Mesenchymal stem cell (in vitro differentiated cells and primary cell): ENCODE measurements at regions not wholly inside any gene's neighbourhood (a gene's known extent, or its start where the extent isn't known, plus 50 kb on each side); places are given as distances from the start of the nearest gene placed in this dataset.

ENCODE experiments used
- DNase-seq: peaks from one replicate; pipeline ENCODE4 v3.0.0-alpha.2; 2013
- H2AFZ ChIP-seq: one replicate; pipeline ENCODE4 v1.6.1; 2013; ENCODE audit warnings: low read depth, mild to moderate bottlenecking, control low read depth, inconsistent platforms, low read length, moderate library complexity
- H2AK5ac ChIP-seq: 2 replicates; pipeline ENCODE4 v1.6.1; 2013; ENCODE audit warnings: low read length, moderate library complexity, mild to moderate bottlenecking, inconsistent platforms; ENCODE audit not compliant: severe bottlenecking
- H2BK120ac ChIP-seq: one replicate; pipeline ENCODE4 v1.6.1; 2013; ENCODE audit warnings: low read depth, mild to moderate bottlenecking, inconsistent platforms, low read length, moderate library complexity
- H2BK12ac ChIP-seq, 2 experiments: one replicate each; pipeline ENCODE4 v1.6.1; 2013; ENCODE audit warnings: inconsistent platforms in 2 of 2, low read length in 2 of 2, mild to moderate bottlenecking in 2 of 2, moderate library complexity in 2 of 2, control low read depth in 1 of 2
- H2BK15ac ChIP-seq: one replicate; pipeline ENCODE4 v1.6.1; 2013; ENCODE audit warnings: mild to moderate bottlenecking, low read depth, inconsistent platforms; ENCODE audit not compliant: poor library complexity, severe bottlenecking
- H2BK5ac ChIP-seq: 2 replicates; pipeline ENCODE4 v1.6.1; 2013; ENCODE audit warnings: low read depth, mild to moderate bottlenecking, low read length, control low read depth, inconsistent platforms; ENCODE audit not compliant: poor library complexity, severe bottlenecking
- H3K14ac ChIP-seq, 2 experiments: one replicate each; pipeline ENCODE4 v1.6.1; 2013; ENCODE audit warnings: inconsistent platforms in 2 of 2, low read length in 2 of 2, control low read depth in 1 of 2, mild to moderate bottlenecking in 1 of 2, moderate library complexity in 1 of 2
- H3K18ac ChIP-seq, 2 experiments: one replicate each; pipeline ENCODE4 v1.6.1; 2013; ENCODE audit warnings: inconsistent platforms in 2 of 2, low read length in 2 of 2, control low read depth in 1 of 2, low read depth in 1 of 2, mild to moderate bottlenecking in 1 of 2
- H3K23ac ChIP-seq, 2 experiments: one replicate each; pipeline ENCODE4 v1.6.1; 2013; ENCODE audit warnings: inconsistent platforms in 2 of 2, low read length in 2 of 2, mild to moderate bottlenecking in 2 of 2, moderate library complexity in 2 of 2, control low read depth in 1 of 2
- H3K27ac ChIP-seq: 2 replicates; pipeline ENCODE4 v1.5.1; 2013; ENCODE audit warnings: mild to moderate bottlenecking, moderate library complexity, low read length, control low read depth, inconsistent platforms; ENCODE audit not compliant: poor library complexity, severe bottlenecking
- H3K27me3 ChIP-seq, 2 experiments: 2 replicates each; pipeline versions ENCODE4 v1.6.1 to v1.7.0; 2013; ENCODE audit warnings: low read length in 2 of 2, mild to moderate bottlenecking in 2 of 2, moderate library complexity in 2 of 2, control low read depth in 1 of 2, inconsistent platforms in 1 of 2; ENCODE audit not compliant: control insufficient read depth in 1 of 2, insufficient read depth in 1 of 2
- H3K36me3 ChIP-seq, 2 experiments: 2 replicates each; pipeline versions ENCODE4 v1.6.1 to v1.7.0; 2013; ENCODE audit warnings: low read length in 2 of 2, control low read depth in 1 of 2, inconsistent platforms in 1 of 2, low read depth in 1 of 2, mild to moderate bottlenecking in 1 of 2; ENCODE audit not compliant: insufficient read depth in 2 of 2, control insufficient read depth in 1 of 2
- H3K4ac ChIP-seq, 2 experiments: one replicate each; pipeline ENCODE4 v1.6.1; 2013; ENCODE audit warnings: inconsistent platforms in 2 of 2, low read length in 2 of 2, mild to moderate bottlenecking in 2 of 2, moderate library complexity in 2 of 2, control low read depth in 1 of 2, low read depth in 1 of 2
- H3K4me1 ChIP-seq: 2 replicates; pipeline ENCODE4 v1.6.1; 2013; ENCODE audit warnings: low read depth, low read length, control low read depth; ENCODE audit not compliant: control insufficient read depth, insufficient read depth
- H3K4me2 ChIP-seq: 2 replicates; pipeline ENCODE4 v1.6.1; 2013; ENCODE audit warnings: low read length, mild to moderate bottlenecking, inconsistent platforms; ENCODE audit not compliant: poor library complexity, severe bottlenecking
- H3K4me3 ChIP-seq, 2 experiments: 2 replicates each; pipeline versions ENCODE4 v1.5.1 to v1.7.0; 2013; ENCODE audit warnings: low read length in 2 of 2, mild to moderate bottlenecking in 2 of 2, control low read depth in 1 of 2, low read depth in 1 of 2; ENCODE audit not compliant: insufficient read depth in 1 of 2
- H3K79me1 ChIP-seq: replicated peaks from 2 replicates; pipeline ENCODE4 v1.6.1; 2013; ENCODE audit warnings: mild to moderate bottlenecking, control low read depth, low read length, inconsistent platforms; ENCODE audit not compliant: poor library complexity, severe bottlenecking
- H3K9ac ChIP-seq: 2 replicates; pipeline ENCODE4 v1.7.0; 2013; ENCODE audit warnings: mild to moderate bottlenecking, low read length, moderate library complexity
- H3K9me3 ChIP-seq: 2 replicates; pipeline ENCODE4 v1.7.0; 2013; ENCODE audit warnings: mild to moderate bottlenecking, low read length; ENCODE audit not compliant: control insufficient read depth
- H4K8ac ChIP-seq: one replicate; pipeline ENCODE4 v1.6.1; 2013; ENCODE audit warnings: inconsistent platforms, mild to moderate bottlenecking, low read length, moderate library complexity
- H4K91ac ChIP-seq: one replicate; pipeline ENCODE4 v1.6.1; 2013; ENCODE audit warnings: mild to moderate bottlenecking, low read length, inconsistent platforms
- WGBS: methylation state at CpG from one replicate; pipeline ENCODE4 v1.1.7; 2013; ENCODE audit warnings: mixed read lengths; 5-methylcytosine and 5-hydroxymethylcytosine counted together

DNA sequence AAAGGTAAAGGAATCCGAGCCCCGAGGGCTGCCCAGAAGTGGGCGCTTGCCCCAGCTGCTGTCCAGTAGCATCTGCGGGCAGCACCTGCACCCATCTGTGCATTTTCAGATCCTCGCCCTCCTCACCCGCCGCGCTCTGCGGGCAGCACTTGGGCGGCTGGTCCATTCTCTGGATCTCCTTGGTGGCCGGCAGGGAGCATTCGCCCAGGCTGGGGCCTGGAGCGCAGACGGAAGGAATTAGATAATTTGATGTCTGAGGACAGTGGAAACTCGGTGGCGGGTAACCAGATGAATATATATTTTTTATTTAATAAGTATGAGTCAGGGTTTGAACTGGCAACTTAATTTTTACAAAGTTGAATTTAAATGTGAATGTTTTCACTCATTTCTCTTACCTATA is 88.5 kb downstream of the NPIPB11 start:
- H2BK15ac ChIP-seq: no peak overlapping the region
- H3K4me3 ChIP-seq: no peak overlapping the region
- peaks cover 24% of the 10 kb centered on the region for H3K4me1 ChIP-seq
- 47% methylated on average over 12 of the region's 16 CpGs for WGBS
- H3K27ac ChIP-seq: no peak overlapping the region
- no peak overlapping the region for H3K23ac ChIP-seq
- H3K27me3 ChIP-seq: peaks cover 0 to 4% of the 10 kb centered on the region in 2 experiments
- H3K14ac ChIP-seq: no peak overlapping the region
- H3K9me3 ChIP-seq: no peaks in the 10 kb centered on the region
- no peak overlapping the region for H2AFZ ChIP-seq
- peak overlapping the region in 1 of 2 experiments; percentile 63 for H2BK12ac ChIP-seq
- no peak overlapping the region for H2BK120ac ChIP-seq
- peak overlapping the region in 1 of 2 experiments; percentile 28 for H3K18ac ChIP-seq
- H3K4me2 ChIP-seq: no peak overlapping the region
- no peak overlapping the region for H3K4ac ChIP-seq
- H3K36me3 ChIP-seq: no peaks in the 10 kb centered on the region
- peak overlapping the region; percentile 69 for H4K8ac ChIP-seq
- H3K79me1 ChIP-seq: no peaks in the 10 kb centered on the region
- DNase-seq: peak; percentile 40
- peak overlapping the region; percentile 80 for H3K9ac ChIP-seq
- no peak overlapping the region for H2AK5ac ChIP-seq
- H4K91ac ChIP-seq: no peak overlapping the region
- H2BK5ac ChIP-seq: no peak overlapping the region

DNA sequence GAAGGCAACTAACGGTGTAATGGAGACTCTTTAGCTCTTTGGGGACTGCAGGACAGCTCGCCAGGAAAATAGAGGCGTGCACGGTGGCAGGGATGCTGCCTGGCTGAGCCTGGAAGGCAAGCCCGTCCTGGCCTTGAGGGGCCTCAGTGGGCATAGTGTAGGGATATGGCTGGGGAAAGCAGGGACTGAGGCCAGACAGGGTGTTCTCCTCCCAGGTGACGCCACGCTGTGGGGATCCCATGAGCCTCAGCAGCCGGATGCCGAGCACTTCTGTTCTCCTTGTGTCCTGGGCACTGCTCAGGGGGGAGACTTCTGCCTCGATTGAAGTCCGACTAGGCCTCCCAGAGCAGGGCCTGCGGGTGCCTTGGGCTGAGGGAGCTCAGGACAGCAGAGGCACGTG is 89.2 kb downstream of the NPIPB11 start:
- Histone ChIP-seq H3K14ac (peak overlapping the region in 1 of 2 experiments; percentile 19), H3K23ac (no peak overlapping the region), H3K4me2 (no peak overlapping the region), H3K4me1 (peaks cover 24% of the 10 kb centered on the region), H2BK15ac (no peak overlapping the region), H3K4ac (no peak overlapping the region), H3K18ac (no peak overlapping the region), H2AFZ (no peak overlapping the region), H2BK12ac (peak overlapping the region in 1 of 2 experiments; percentile 54), H3K79me1 (no peaks in the 10 kb centered on the region), H3K9me3 (no peaks in the 10 kb centered on the region), H3K4me3 (no peak overlapping the region), H3K27ac (no peak overlapping the region), H2BK120ac (no peak overlapping the region), H2AK5ac (no peak overlapping the region), H4K91ac (peak overlapping the region; percentile 69), H2BK5ac (no peak overlapping the region), H3K36me3 (no peaks in the 10 kb centered on the region), H3K27me3 (peaks cover 0 to 4% of the 10 kb centered on the region in 2 experiments), H3K9ac (no peak overlapping the region), H4K8ac (peak overlapping the region; percentile 40)
- DNase-seq: no peak
- WGBS: 92% methylated on average over 13 of the region's 13 CpGs

DNA sequence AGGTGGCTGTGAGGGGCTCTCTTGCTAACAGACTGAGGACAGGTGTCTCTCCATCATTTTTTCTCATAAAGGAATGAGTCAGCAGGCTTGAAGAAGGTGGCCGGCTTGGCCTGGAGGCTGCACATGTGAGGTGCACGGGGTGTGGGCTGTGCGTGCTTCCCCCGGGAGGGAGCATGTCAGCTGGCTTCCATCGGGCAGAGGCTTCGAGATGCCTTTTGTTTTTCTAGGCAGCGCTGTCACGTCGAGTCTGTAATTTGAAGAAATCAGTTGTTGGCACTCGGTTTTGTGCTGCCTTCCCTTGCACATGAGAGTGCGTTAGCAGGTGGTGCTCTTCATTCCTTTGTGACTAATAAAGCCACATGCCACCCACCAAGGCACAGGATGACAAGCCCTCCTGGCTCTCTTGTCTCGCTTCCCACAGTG is 89.7 kb downstream of the NPIPB11 start:
- Histone ChIP-seq H3K9ac (no peak overlapping the region), H3K4me3 (no peak overlapping the region), H3K27ac (no peak overlapping the region), H2BK120ac (no peak overlapping the region), H3K23ac (no peak overlapping the region), H3K79me1 (no peaks in the 10 kb centered on the region), H3K9me3 (no peaks in the 10 kb centered on the region), H4K8ac (no peak overlapping the region), H2BK15ac (no peak overlapping the region), H2AK5ac (no peak overlapping the region), H3K27me3 (peaks cover 0 to 4% of the 10 kb centered on the region in 2 experiments), H3K4me1 (peaks cover 24% of the 10 kb centered on the region), H3K18ac (no peak overlapping the region), H3K4me2 (no peak overlapping the region), H2AFZ (no peak overlapping the region), H4K91ac (no peak overlapping the region), H3K14ac (no peak overlapping the region), H3K4ac (no peak overlapping the region), H2BK5ac (no peak overlapping the region), H3K36me3 (no peaks in the 10 kb centered on the region), H2BK12ac (no peak overlapping the region)
- DNase-seq: no peak
- 91% methylated on average over 12 of the region's 12 CpGs for WGBS

DNA sequence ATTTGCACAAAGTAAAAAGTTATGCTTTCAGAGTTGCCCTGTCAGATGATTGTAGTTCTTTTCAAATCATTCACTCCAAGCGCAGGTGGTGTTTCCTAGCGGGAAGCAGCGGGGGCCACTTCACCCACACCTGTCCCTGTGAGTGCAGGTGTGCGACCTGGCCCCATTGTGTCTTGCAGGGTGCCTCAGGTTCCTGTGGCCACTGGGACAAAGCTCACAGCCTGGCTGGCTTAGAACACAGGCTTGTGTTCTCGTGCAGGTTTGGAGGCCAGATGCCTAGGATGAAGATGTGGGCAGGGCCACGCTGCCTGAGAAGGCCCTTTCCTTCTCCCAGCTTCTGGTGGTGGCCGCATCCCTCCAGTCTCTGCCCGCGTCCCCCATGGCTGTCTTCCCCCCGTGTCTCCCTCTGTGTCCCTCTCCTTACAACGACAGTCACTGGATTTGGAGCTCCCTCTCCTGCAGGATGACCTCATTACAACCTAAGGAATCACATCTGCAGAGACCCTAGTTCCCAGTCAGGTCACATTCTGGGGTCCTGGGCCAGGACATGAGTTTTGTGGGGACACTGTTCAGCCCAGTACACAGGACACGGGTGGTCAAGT is 90.5 kb downstream of the NPIPB11 start:
- Histone ChIP-seq H3K9me3 (no peaks in the 10 kb centered on the region), H3K4me1 (peaks cover 20% of the 10 kb centered on the region), H3K9ac (no peak overlapping the region), H3K27me3 (peaks cover 0 to 4% of the 10 kb centered on the region in 2 experiments), H2BK12ac (no peak overlapping the region), H3K79me1 (no peaks in the 10 kb centered on the region), H4K8ac (no peak overlapping the region), H3K4me3 (no peak overlapping the region), H2BK5ac (no peak overlapping the region), H3K23ac (no peak overlapping the region), H2BK15ac (no peak overlapping the region), H2AFZ (no peak overlapping the region), H2BK120ac (no peak overlapping the region), H3K36me3 (no peaks in the 10 kb centered on the region), H3K4me2 (no peak overlapping the region), H3K4ac (no peak overlapping the region), H3K27ac (no peak overlapping the region), H2AK5ac (peak overlapping the region; percentile 3), H4K91ac (no peak overlapping the region), H3K14ac (no peak overlapping the region), H3K18ac (peak overlapping the region in 1 of 2 experiments; percentile 48)
- DNase-seq: no peak
- WGBS: 76% methylated on average over 12 of the region's 12 CpGs
